Psoas muscle (tissue), 7 donors: ENCODE measurements at regions not wholly inside any gene's neighbourhood (a gene's known extent, or its start where the extent isn't known, plus 50 kb on each side); places are given as distances from the start of the nearest gene placed in this dataset.

Source experiments
- ATAC-seq, 4 donors: fragments of 200-7000 bp; cut with Tn5 transposase; one replicate each; pipeline ENCODE4 v1.9.1; 2020; ENCODE audit warnings: moderate library complexity in 3 of 4, mild to moderate bottlenecking in 2 of 4
- DNase-seq, 2 donors: peaks; one replicate each; pipeline ENCODE4 v3.0.0-alpha.2; 2020
- H3K27ac ChIP-seq: fragments of 200-600 bp; one replicate; pipeline ENCODE4 v1.8.0; 2022
- H3K27me3 ChIP-seq, 3 donors: fragments of 200-600 bp in 1 of 3; one replicate each; pipeline versions ENCODE4 v1.6.1 to v1.8.0; 2013 to 2022; ENCODE audit warnings: low read length in 2 of 3, mild to moderate bottlenecking in 2 of 3, moderate library complexity in 1 of 3; ENCODE audit not compliant: insufficient read depth in 3 of 3
- H3K36me3 ChIP-seq, 2 donors: fragments of 200-600 bp in 1 of 2; one replicate each; pipeline versions ENCODE4 v1.6.1 to v1.8.0; 2013 to 2022; ENCODE audit warnings: low read depth in 1 of 2, mild to moderate bottlenecking in 1 of 2, moderate library complexity in 1 of 2; ENCODE audit not compliant: insufficient read depth in 1 of 2
- H3K4me1 ChIP-seq: fragments of 200-600 bp; one replicate; pipeline ENCODE4 v1.8.0; 2022
- H3K4me3 ChIP-seq: fragments of 200-600 bp; one replicate; pipeline ENCODE4 v1.8.0; 2022; ENCODE audit warnings: mild to moderate bottlenecking
- H3K9me3 ChIP-seq: fragments of 200-600 bp; one replicate; pipeline ENCODE4 v1.8.0; 2022
- CTCF ChIP-seq: fragments of 200-600 bp; IDR thresholded peaks from one replicate; pipeline ENCODE4 v1.8.0; 2022; ENCODE audit warnings: antibody characterized with exemption
- WGBS, 3 donors: extraction: QIAGEN DNeasy Blood & Tissue Kit; methylation state at CpG; one replicate each; pipeline versions ENCODE4 v1.1.6 to v1.1.7; 2013; 5-methylcytosine and 5-hydroxymethylcytosine counted together
- intact Hi-C, 2 donors: fragments of 100-400 bp; cut with DNase I; formaldehyde crosslinking; loops; one replicate each; pipeline versions ENCODE4 v1.11.0 to v1.14.2; 2022
- donor health status: healthy with polysubstance abuse.
- donor health status: DM: no; HTN: no; CAD: no; lungs with moderate emphysema.
- donor health status: Bipolar disorder and iron deficiency.
- donor health status: healthy.
- donor health status: DM: yes; HTN: yes; CAD: no.
- donor health status: DM: no; HTN: no; CAD: no.
- donor health status: DM: yes; HTN: yes; CAD: no.

GRCh38 chr10:4017336-4017735 lies 232.3 kb upstream of the KLF6 start:
- Histone ChIP-seq H3K36me3 (no peaks in the 10 kb centered on the region), H3K4me1 (peaks cover 4% of the 10 kb centered on the region), H3K27ac (no peak overlapping the region), H3K9me3 (no peaks in the 10 kb centered on the region), H3K27me3 (no peaks in the 10 kb centered on the region), H3K4me3 (no peak overlapping the region)
- intact Hi-C loops: no loop called here
- no peak for ATAC-seq
- no peak for TF ChIP-seq CTCF
- DNase-seq: no peak
- WGBS, 3 donors: 81 to 85% (median 81%) methylated on average over 8 of the region's 8 CpGs

- no peak for ATAC-seq
- H3K4me1 ChIP-seq: peaks cover 4% of the 10 kb centered on the region
- TF ChIP-seq CTCF: no peak
- H3K27me3 ChIP-seq: no peaks in the 10 kb centered on the region
- DNase-seq: no peak
- 88 to 98% (median 92%) methylated on average over 10 of the region's 10 CpGs for WGBS, 3 donors
- H3K4me3 ChIP-seq: no peak overlapping the region
- no peaks in the 10 kb centered on the region for H3K9me3 ChIP-seq
- no peak overlapping the region for H3K27ac ChIP-seq
- no peaks in the 10 kb centered on the region for H3K36me3 ChIP-seq
- intact Hi-C loops: no loop called here
Observed at GRCh38 chr10:4016214-4016740, 231.3 kb upstream of the KLF6 start.

- no peaks in the 10 kb centered on the region for H3K27me3 ChIP-seq
- H3K9me3 ChIP-seq: no peaks in the 10 kb centered on the region
- DNase-seq (no peak), ATAC-seq (peak in 3 of 4 donors; percentile 21 to 50 (median 42))
- 28 to 53% (median 28%) methylated on average over 13 of the region's 13 CpGs for WGBS, 3 donors
- TF ChIP-seq CTCF: no peak
- H3K36me3 ChIP-seq: no peaks in the 10 kb centered on the region
- peaks cover 4% of the 10 kb centered on the region for H3K4me1 ChIP-seq
- no peak overlapping the region for H3K27ac ChIP-seq
- peak overlapping the region; percentile 28 for H3K4me3 ChIP-seq
- intact Hi-C loops: no loop called here
Observed at GRCh38 chr10:4013651-4014121, 228.7 kb upstream of the KLF6 start.

- Histone ChIP-seq H3K27me3 (no peaks in the 10 kb centered on the region), H3K36me3 (no peaks in the 10 kb centered on the region), H3K4me3 (no peak overlapping the region), H3K9me3 (no peaks in the 10 kb centered on the region), H3K27ac (no peak overlapping the region), H3K4me1 (peaks cover 4% of the 10 kb centered on the region)
- 72 to 89% (median 80%) methylated on average over 2 of the region's 2 CpGs for WGBS, 3 donors
- no peak for DNase-seq
- no peak for ATAC-seq
- TF ChIP-seq CTCF: no peak
- intact Hi-C loops: no loop called here
Observed at GRCh38 chr10:4012848-4013247, 227.8 kb upstream of the KLF6 start.
